SH-SY5Y (cell line): ENCODE measurements at regions not wholly inside any gene's neighbourhood (a gene's known extent, or its start where the extent isn't known, plus 50 kb on each side); places are given as distances from the start of the nearest gene placed in this dataset.

ENCODE experiments used
- GATA2 ChIP-seq: IDR thresholded peaks from 2 replicates; pipeline ENCODE4 v1.6.1; 2011; ENCODE audit warnings: mild to moderate bottlenecking, low read depth, low read length
- GATA3 ChIP-seq: IDR thresholded peaks from 2 replicates; pipeline ENCODE4 v1.6.1; 2011; ENCODE audit warnings: low read depth, mild to moderate bottlenecking, low read length, moderate library complexity

- TF ChIP-seq GATA2 (no peak), GATA3 (no peak)
These were observed 157.3 kb downstream of the TMA16 start for GRCh38 chr4:163651761-163652160.
